Prostate gland (tissue), 2 donors: ENCODE measurements at regions not wholly inside any gene's neighbourhood (a gene's known extent, or its start where the extent isn't known, plus 50 kb on each side); places are given as distances from the start of the nearest gene placed in this dataset.

Experiments
- DNase-seq: peaks from one replicate; pipeline ENCODE4 v3.0.0-alpha.2; 2019; ENCODE audit warnings: low spot score
- H3K27ac ChIP-seq, 2 donors: fragments of 200-600 bp; sonication (generic); 2 replicates each; pipeline ENCODE4 v1.5.1; 2017 to 2019
- H3K27me3 ChIP-seq: fragments of 200-600 bp; sonication (generic); replicated peaks from 2 replicates; pipeline ENCODE4 v1.5.1; 2019; ENCODE audit not compliant: insufficient read depth
- H3K36me3 ChIP-seq, 2 donors: fragments of 200-600 bp; sonication (generic); 1 replicate in 1 of 2; 2 replicates in 1 of 2; pipeline versions ENCODE4 v1.5.1 to v1.8.1; 2017 to 2019
- H3K4me1 ChIP-seq: fragments of 200-600 bp; sonication (generic); replicated peaks from 2 replicates; pipeline ENCODE4 v1.5.1; 2019
- H3K4me3 ChIP-seq, 2 donors: fragments of 200-600 bp; sonication (generic); 2 replicates each; pipeline ENCODE4 v1.5.1; 2017 to 2019
- H3K9me3 ChIP-seq: fragments of 200-600 bp; sonication (generic); 2 replicates; pipeline ENCODE4 v1.5.1; 2017
- POLR2A ChIP-seq: fragments of 450-650 bp; IDR thresholded peaks from one replicate; pipeline ENCODE4 v1.6.1; 2016; ENCODE audit warnings: antibody characterized with exemption, mild to moderate bottlenecking
- POLR2AphosphoS5 ChIP-seq: sonication (generic); formaldehyde crosslinking; IDR thresholded peaks from one replicate; pipeline ENCODE4 v1.6.1; 2017; ENCODE audit warnings: antibody characterized with exemption
- WGBS: methylation state at CpG from one replicate; pipeline ENCODE4 v1.1.5; 2018; 5-methylcytosine and 5-hydroxymethylcytosine counted together
- intact Hi-C: fragments of 100-400 bp; cut with DNase I; formaldehyde crosslinking; loops from one replicate; pipeline ENCODE4 v1.14.2; 2022
- TF ChIP-seq, protein P1 (sequence below), 4 experiments: fragments of 200-600 bp in 2 of 4; fragments of 450-650 bp in 2 of 4; sonication (generic) in 2 of 4; IDR thresholded peaks; 1 replicate in 3 of 4; 2 replicates in 1 of 4; pipeline ENCODE4 v1.5.1; 2016 to 2019; ENCODE audit warnings: antibody characterized with exemption in 4 of 4, mild to moderate bottlenecking in 2 of 4, moderate library complexity in 2 of 4

GRCh38 chrX:38919202-38919601, 117.9 kb downstream of the MID1IP1 start:
- no peaks in the 10 kb centered on the region for H3K4me1 ChIP-seq
- DNase-seq = no peak
- TF ChIP-seq, protein P1, sequence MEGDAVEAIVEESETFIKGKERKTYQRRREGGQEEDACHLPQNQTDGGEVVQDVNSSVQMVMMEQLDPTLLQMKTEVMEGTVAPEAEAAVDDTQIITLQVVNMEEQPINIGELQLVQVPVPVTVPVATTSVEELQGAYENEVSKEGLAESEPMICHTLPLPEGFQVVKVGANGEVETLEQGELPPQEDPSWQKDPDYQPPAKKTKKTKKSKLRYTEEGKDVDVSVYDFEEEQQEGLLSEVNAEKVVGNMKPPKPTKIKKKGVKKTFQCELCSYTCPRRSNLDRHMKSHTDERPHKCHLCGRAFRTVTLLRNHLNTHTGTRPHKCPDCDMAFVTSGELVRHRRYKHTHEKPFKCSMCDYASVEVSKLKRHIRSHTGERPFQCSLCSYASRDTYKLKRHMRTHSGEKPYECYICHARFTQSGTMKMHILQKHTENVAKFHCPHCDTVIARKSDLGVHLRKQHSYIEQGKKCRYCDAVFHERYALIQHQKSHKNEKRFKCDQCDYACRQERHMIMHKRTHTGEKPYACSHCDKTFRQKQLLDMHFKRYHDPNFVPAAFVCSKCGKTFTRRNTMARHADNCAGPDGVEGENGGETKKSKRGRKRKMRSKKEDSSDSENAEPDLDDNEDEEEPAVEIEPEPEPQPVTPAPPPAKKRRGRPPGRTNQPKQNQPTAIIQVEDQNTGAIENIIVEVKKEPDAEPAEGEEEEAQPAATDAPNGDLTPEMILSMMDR (IDR thresholded peaks at IDR 0.05) = no peak
- TF ChIP-seq POLR2AphosphoS5 = no peak
- no peak for TF ChIP-seq POLR2A
- H3K4me3 ChIP-seq = no peak overlapping the region
- H3K27me3 ChIP-seq = no peaks in the 10 kb centered on the region
- no peak overlapping the region for H3K27ac ChIP-seq
- intact Hi-C loops = no loop called here
- H3K9me3 ChIP-seq = no peaks in the 10 kb centered on the region
- no peaks in the 10 kb centered on the region for H3K36me3 ChIP-seq
- WGBS = 90% methylated on average over 2 of the region's 2 CpGs

- no peaks in the 10 kb centered on the region for H3K36me3 ChIP-seq
- WGBS = 90% methylated on average over 5 of the region's 5 CpGs
Measured at GRCh38 chrX:38919853-38920528, 118.7 kb downstream of the MID1IP1 start.

DNA sequence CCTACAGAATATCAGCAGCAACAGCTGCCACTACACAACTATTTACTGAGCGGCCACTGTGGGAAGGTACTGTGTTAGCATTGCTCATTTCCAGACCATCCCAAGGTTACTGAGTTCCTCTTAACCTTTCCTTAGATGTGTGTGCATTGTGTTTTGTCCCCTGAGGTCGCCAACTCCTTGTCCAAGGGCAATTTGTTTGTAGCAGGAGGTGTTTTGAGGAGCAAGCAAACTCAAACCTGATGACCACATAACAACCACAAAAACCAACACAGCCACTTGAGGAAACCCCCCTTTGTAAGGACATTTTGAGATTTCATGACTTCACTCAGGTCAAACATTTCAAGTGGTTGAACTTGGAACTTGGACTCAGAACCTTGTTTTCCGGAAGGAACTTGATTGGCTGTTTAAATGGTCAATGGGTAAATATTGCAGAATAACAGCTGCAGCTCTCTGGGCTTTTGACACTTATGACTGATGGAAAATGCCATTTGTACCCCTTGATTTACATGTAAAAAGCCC, 122.3 kb downstream of the MID1IP1 start:
- TF ChIP-seq POLR2A = no peak
- Histone ChIP-seq H3K27me3 (no peaks in the 10 kb centered on the region), H3K27ac (no peak overlapping the region), H3K4me3 (no peak overlapping the region), H3K4me1 (no peaks in the 10 kb centered on the region), H3K36me3 (no peaks in the 10 kb centered on the region), H3K9me3 (no peaks in the 10 kb centered on the region)
- no peak for DNase-seq
- intact Hi-C loops = no loop called here
- WGBS = 91% methylated on average over 3 of the region's 3 CpGs

More at GRCh38 chrX:38919853-38920528, 118.7 kb downstream of the MID1IP1 start:
- Histone ChIP-seq H3K4me1 (no peaks in the 10 kb centered on the region), H3K27ac (no peak overlapping the region), H3K9me3 (no peaks in the 10 kb centered on the region), H3K27me3 (no peaks in the 10 kb centered on the region), H3K4me3 (no peak overlapping the region)
- TF ChIP-seq, protein P1 (IDR thresholded peaks at IDR 0.05) = no peak
- TF ChIP-seq POLR2A (no peak), POLR2AphosphoS5 (no peak)
- intact Hi-C loops = no loop called here
- DNase-seq = no peak

GRCh38 chrX:38927592-38927991, 126.3 kb downstream of the MID1IP1 start:
- 91% methylated on average over 3 of the region's 3 CpGs for WGBS
- Histone ChIP-seq H3K36me3 (no peaks in the 10 kb centered on the region), H3K4me1 (no peaks in the 10 kb centered on the region), H3K27ac (no peak overlapping the region), H3K4me3 (no peak overlapping the region), H3K9me3 (no peaks in the 10 kb centered on the region), H3K27me3 (no peaks in the 10 kb centered on the region)
- no peak for DNase-seq
- intact Hi-C loops = no loop called here
- TF ChIP-seq, protein P1 (IDR thresholded peaks at IDR 0.05) = no peak
- TF ChIP-seq POLR2AphosphoS5 = no peak
- no peak for TF ChIP-seq POLR2A

DNA sequence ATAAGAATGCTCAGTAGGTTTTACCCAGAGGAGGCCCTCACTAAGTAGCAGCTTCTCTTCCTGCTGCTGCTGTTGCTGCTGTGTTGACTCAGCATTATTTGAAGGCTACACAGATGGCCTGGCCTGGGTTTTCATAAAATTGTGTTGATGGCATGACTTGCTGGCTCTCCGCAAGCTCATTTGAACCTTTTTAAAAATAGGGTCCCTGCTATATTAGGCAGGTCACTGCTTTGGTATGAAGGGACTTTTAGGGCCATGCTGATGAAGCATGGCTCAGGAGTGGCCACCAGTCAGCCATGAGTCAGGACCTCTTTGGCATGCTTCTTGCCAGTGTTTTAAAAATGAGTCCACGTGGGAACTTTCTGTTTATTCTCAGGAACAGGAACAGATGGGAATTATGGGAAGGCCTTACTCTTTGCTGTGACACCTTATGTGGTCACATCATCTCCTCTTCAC, 128.7 kb downstream of the MID1IP1 start:
- no peak for TF ChIP-seq POLR2A
- TF ChIP-seq POLR2AphosphoS5 = no peak
- TF ChIP-seq, protein P1 (IDR thresholded peaks at IDR 0.05) = no peak
- Histone ChIP-seq H3K4me3 (no peak overlapping the region), H3K27ac (no peak overlapping the region), H3K4me1 (no peaks in the 10 kb centered on the region), H3K36me3 (no peaks in the 10 kb centered on the region), H3K27me3 (no peaks in the 10 kb centered on the region), H3K9me3 (no peaks in the 10 kb centered on the region)
- 44% methylated on average over 2 of the region's 2 CpGs for WGBS
- DNase-seq = no peak
- intact Hi-C loops = no loop called here
